PC-9 (cell line): ENCODE measurements at regions not wholly inside any gene's neighbourhood (a gene's known extent, or its start where the extent isn't known, plus 50 kb on each side); places are given as distances from the start of the nearest gene placed in this dataset.

ENCODE experiments used
- EZH2 ChIP-seq: fragments of 200-600 bp; sonication (generic); IDR thresholded peaks from 2 replicates; pipeline ENCODE4 v1.8.0; 2017; ENCODE audit warnings: antibody characterized with exemption, low read depth
- TF ChIP-seq, protein P1 (sequence below): fragments of 200-600 bp; sonication (generic); conservative IDR thresholded peaks from 2 replicates; pipeline ENCODE4 v1.6.1; 2017; ENCODE audit warnings: mixed run types, antibody characterized with exemption, mild to moderate bottlenecking, moderate library complexity

DNA sequence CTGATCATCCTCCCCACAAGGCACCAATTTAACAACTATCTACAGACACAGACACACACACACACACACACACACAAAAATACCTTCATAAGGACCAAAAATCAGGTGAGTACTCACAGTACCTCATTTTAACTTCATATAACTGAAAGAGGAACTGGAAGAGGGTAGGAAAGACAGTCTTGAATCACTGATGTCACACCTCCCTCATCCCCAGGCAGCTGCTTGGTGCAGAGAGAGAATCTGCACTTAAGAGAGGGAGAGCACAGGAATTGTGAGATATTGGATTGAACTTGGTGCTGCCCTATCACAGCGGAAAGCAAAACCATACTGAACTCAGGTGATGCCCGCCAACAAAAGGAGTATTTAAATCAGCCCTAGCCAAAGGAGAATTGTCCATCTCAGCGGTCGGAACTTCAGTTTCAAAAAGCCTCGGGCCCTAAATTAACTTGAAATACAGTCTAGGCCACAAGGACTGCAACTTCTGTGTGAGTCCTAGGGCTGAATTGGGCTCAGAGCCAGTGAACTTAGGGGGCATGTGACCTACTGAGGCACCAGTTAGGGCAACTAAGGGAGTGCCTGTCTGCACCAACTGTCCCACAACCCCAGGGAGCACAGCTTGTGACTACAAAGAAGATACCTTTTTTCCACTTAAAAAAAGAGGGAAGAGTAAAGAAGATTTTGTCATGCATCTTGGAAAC lies 211.1 kb downstream of the LRATD1 start:
- TF ChIP-seq, protein P1, sequence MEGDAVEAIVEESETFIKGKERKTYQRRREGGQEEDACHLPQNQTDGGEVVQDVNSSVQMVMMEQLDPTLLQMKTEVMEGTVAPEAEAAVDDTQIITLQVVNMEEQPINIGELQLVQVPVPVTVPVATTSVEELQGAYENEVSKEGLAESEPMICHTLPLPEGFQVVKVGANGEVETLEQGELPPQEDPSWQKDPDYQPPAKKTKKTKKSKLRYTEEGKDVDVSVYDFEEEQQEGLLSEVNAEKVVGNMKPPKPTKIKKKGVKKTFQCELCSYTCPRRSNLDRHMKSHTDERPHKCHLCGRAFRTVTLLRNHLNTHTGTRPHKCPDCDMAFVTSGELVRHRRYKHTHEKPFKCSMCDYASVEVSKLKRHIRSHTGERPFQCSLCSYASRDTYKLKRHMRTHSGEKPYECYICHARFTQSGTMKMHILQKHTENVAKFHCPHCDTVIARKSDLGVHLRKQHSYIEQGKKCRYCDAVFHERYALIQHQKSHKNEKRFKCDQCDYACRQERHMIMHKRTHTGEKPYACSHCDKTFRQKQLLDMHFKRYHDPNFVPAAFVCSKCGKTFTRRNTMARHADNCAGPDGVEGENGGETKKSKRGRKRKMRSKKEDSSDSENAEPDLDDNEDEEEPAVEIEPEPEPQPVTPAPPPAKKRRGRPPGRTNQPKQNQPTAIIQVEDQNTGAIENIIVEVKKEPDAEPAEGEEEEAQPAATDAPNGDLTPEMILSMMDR: no peak
- TF ChIP-seq EZH2: no peak
